HG02981 (cell line): ENCODE measurements at regions not wholly inside any gene's neighbourhood (a gene's known extent, or its start where the extent isn't known, plus 50 kb on each side); places are given as distances from the start of the nearest gene placed in this dataset.

Experiments used
- ATAC-seq: cut with Tn5 transposase; IDR thresholded peaks from one replicate; pipeline ENCODE4 v1.9.1; 2021; ENCODE audit warnings: mild to moderate bottlenecking, moderate library complexity; ENCODE audit not compliant: unreplicated experiment

GRCh38 chr4:148779771-148780170 lies 337.6 kb upstream of the NR3C2 start:
- no peak for ATAC-seq

DNA sequence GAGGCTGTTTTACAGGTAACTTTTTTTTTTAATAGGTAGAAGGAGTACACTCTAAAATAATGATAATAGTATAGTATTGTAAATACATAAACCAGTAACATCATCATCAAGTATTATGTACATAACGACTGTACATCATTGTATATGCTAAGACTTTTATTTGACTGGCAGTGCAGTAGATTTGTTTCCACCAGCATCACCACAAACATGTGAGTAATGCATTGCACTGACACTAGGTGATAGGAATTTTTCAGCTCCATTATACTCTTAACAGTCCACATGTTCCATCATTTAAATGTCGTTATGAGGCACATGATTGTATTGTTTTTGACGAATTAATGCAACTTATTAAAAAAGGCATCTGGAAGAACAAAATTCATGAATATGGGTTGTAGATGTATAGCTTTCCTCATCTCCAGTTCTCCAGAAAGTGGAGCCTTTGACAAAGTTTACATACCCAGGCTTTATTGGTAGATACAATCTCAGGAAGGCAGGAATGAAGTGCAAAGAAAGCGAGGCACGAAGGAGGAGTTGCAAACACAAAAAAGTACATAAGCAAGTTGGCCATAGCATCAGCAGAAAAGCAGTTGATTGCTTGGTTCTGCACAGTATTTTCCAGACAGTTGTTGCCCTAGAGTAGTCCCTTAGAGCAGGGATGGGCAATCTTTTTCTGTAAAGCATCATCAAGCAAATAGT lies 336.9 kb upstream of the NR3C2 start:
- ATAC-seq, result no peak

- ATAC-seq, result no peak
Observed at GRCh38 chr4:148776941-148777340, 334.7 kb upstream of the NR3C2 start.

DNA sequence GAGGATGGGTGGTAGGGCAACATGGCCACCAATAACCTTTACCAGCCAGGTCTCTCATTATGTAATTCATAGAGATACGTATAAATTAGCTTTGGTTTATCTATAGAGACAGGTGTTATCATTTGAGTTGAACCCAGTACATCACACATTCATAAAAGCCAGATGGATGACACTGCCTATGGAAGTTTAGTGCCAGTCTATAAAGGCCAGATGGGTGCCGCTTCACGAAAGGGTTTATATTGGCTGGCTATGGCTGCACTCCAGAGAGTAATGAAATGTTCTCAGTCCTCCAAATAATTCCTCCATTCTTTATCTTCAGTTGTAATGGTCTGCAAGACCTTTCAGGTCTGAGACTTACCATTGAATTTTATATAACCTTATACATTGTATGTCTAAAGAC lies 331.9 kb upstream of the NR3C2 start:
- no peak for ATAC-seq

DNA sequence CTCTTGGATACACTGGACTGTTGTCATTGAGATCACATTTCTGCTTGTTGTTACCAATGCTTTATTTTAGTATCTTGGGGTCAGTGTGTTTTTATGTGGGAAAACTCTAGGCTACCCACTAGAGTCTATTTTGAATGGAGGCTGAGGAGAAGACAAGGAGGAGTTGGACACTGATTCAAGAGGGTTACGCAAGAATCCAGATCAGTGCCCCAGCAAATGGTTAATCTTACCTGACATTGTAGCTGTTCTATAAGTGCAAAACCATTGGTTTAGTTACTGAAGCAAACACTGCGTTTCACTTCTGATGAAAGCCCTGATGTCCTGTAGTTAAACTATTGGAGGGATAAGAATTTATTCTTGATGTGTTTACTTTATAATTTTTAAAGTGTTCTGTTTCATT lies 331.1 kb upstream of the NR3C2 start:
- ATAC-seq, result no peak

- ATAC-seq, result no peak
Observed at GRCh38 chr4:148770848-148771247, 328.6 kb upstream of the NR3C2 start.

GRCh38 chr4:148770377-148770776 lies 328.2 kb upstream of the NR3C2 start:
- ATAC-seq, result no peak

DNA sequence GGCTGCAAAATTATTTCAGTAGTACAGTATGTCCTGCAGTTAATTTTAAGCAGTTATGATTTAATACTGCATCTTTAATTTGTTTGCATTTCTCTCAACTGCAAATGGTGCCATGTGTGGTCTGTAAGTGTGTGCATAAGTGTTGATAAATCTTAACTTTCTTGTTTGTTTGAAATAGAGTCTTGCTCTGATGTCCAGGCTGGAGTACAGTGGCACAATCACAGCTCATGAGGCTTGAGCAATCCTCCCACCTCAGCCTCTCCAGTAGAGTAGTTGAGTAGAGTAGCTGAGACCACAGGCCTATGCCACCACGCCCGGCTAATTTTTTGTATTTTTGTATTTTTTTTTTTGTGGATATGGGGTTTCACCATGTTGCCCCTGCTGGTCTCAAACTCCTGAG lies 322.5 kb upstream of the NR3C2 start:
- ATAC-seq, result no peak

DNA sequence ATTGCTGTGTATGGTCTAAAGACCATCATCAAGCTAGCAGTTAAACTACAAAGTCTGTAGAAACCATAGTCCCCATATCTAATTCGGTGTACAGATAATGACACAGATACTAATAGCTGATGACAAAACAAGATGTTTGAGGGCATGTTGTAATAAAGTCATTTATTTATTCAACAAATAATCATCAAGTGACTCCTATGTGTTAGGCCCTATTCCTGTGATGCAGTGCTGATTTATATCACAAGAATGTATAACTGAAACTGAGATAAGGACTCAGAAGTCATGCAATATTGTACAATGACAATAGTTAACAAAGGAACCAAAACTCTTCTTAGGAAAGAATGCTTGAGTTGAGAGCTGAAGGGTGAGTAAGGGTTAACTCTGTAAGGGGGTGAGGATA lies 315.0 kb upstream of the NR3C2 start:
- no peak for ATAC-seq

DNA sequence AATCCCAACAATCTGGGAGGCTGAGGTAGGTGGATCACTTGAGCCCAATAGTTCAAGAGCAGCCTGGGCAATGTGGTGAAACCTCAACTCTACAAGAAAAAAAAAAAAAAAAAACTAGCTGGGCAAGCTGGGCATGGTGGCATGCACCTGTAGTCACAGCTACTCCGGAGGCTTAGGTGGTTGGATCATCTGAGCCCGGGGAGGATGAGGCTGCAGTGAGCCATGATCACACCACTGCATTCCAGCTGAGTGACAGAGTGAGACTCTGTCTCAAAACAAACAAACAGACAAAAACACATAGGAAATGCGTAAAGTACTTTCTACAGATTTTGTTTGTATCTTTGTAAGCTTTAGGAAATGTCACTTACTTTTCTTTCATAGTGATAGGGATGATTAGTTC lies 307.2 kb upstream of the NR3C2 start:
- no peak for ATAC-seq

GRCh38 chr4:148747721-148748268 lies 305.6 kb upstream of the NR3C2 start:
- ATAC-seq, result no peak

DNA sequence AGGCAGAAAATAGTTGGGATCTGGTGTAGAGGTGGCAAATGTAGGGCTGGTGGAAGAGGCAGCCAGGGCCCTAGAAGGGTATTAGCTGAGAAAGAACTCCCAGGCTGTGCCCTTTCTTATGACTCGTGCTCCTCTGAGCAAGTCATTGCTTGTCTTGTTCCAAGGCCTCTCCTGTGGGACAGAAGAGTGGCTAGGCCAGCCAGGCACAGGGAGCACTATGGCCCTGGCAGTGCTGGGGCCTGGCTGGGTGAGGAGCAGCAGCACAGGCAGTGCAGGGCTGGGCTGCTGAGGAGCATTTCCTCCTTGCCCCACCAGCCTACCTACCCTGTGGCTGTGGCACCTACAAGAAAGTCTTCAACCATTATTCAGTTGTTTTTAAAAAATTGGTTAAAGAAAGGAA lies 298.5 kb upstream of the NR3C2 start:
- ATAC-seq, result no peak

- ATAC-seq, result no peak
Observed at GRCh38 chr4:148737061-148737770, 295.0 kb upstream of the NR3C2 start.

GRCh38 chr4:148735432-148736155 lies 293.4 kb upstream of the NR3C2 start:
- ATAC-seq, result no peak

GRCh38 chr4:148730766-148731165 lies 288.6 kb upstream of the NR3C2 start:
- ATAC-seq, result no peak

DNA sequence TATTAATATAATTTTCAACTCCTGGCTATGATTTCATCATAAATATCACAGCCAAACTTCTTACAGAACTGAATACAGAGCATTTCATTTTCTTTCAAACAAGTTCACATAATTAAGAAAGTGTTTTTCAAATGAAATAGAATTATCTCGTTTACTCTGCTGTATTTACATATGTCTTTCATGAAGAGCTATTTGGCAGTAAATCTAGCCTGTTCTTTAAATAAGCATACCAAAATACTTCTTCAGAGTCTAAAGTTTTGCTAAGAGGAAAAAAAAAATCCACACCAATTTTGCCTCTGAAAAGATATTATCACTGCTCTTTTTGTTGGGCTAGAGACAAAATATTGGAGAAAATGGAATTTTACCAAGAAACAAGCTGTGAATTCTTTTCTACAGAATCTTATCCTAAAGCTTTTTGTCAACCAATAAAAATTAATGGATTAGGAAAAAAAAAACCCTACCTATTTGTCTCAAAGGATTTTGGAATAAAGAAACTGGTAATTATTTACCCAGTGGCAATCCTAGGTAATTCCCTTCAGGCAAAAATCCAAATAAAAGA lies 287.9 kb upstream of the NR3C2 start:
- ATAC-seq, result no peak

DNA sequence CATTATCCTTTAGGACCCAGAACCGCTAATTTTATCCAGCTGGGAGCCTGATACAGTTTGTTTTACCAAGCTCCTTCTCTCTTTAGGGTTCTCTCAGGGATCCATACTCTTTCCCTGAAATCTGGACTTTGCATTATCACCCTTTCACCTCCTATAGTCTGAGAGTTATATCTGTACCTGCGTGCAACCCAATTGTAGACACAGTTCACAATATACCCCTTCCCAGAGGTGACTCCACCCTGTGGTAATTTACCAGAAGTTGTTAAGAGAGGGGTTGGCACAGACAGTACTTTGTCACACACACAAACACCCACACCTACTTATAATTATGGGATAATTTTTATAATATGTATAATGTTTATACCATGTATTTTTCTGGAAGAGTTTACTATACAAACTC lies 275.8 kb upstream of the NR3C2 start:
- ATAC-seq, result no peak

- ATAC-seq, result no peak
Observed at GRCh38 chr4:148716431-148717052, 274.3 kb upstream of the NR3C2 start.

- no peak for ATAC-seq
Observed at GRCh38 chr4:148704291-148704690, 262.1 kb upstream of the NR3C2 start.

GRCh38 chr4:148694702-148695101 lies 252.5 kb upstream of the NR3C2 start:
- ATAC-seq, result no peak
